ENCODE measurements at regions not wholly inside any gene's neighbourhood (a gene's known extent, or its start where the extent isn't known, plus 50 kb on each side); places are given as distances from the start of the nearest gene placed in this dataset.

GRCh38 chr14:44712024-44712815, 205.1 kb upstream of the FSCB start:
- no peak for DNase-seq (ENCODE audit: low spot score)

- no peak for DNase-seq (ENCODE audit: low spot score)
These were observed 194.6 kb upstream of the FSCB start for GRCh38 chr14:44701563-44702263.

GRCh38 chr14:44700694-44701093, 193.6 kb upstream of the FSCB start:
- no peak for DNase-seq (ENCODE audit: low spot score)

- DNase-seq (ENCODE audit: low spot score), result peak; percentile 31
These were observed 193.1 kb upstream of the FSCB start for GRCh38 chr14:44700184-44700583.

GRCh38 chr14:44699391-44699790, 192.3 kb upstream of the FSCB start:
- no peak for DNase-seq (ENCODE audit: low spot score)

GRCh38 chr14:44669496-44669895, 162.4 kb upstream of the FSCB start:
- DNase-seq (ENCODE audit: low spot score), result no peak

- no peak for DNase-seq (ENCODE audit: low spot score)
These were observed 156.1 kb upstream of the FSCB start for GRCh38 chr14:44663136-44663535.

GRCh38 chr14:44662250-44662891, 155.3 kb upstream of the FSCB start:
- no peak for DNase-seq (ENCODE audit: low spot score)

- no peak for DNase-seq (ENCODE audit: low spot score)
These were observed 151.3 kb upstream of the FSCB start for GRCh38 chr14:44658389-44658696.

GRCh38 chr14:44657696-44658388, 150.8 kb upstream of the FSCB start:
- peak; percentile 22 for DNase-seq (ENCODE audit: low spot score)

- no peak for DNase-seq (ENCODE audit: low spot score)
These were observed 150.1 kb upstream of the FSCB start for GRCh38 chr14:44657203-44657602.

- DNase-seq (ENCODE audit: low spot score), result no peak
These were observed 147.5 kb upstream of the FSCB start for GRCh38 chr14:44654591-44654990.

- DNase-seq (ENCODE audit: low spot score), result no peak
These were observed 146.6 kb upstream of the FSCB start for GRCh38 chr14:44653641-44654040.

- no peak for DNase-seq (ENCODE audit: low spot score)
These were observed 145.6 kb upstream of the FSCB start for GRCh38 chr14:44652640-44653039.

- no peak for DNase-seq (ENCODE audit: low spot score)
These were observed 142.0 kb upstream of the FSCB start for GRCh38 chr14:44649061-44649460.

GRCh38 chr14:44640416-44640815, 133.3 kb upstream of the FSCB start:
- DNase-seq (ENCODE audit: low spot score), result no peak

GRCh38 chr14:44639781-44640385, 132.8 kb upstream of the FSCB start:
- DNase-seq (ENCODE audit: low spot score), result no peak

GRCh38 chr14:44634692-44635091, 127.6 kb upstream of the FSCB start:
- DNase-seq (ENCODE audit: low spot score), result no peak

GRCh38 chr14:44626423-44626822, 119.3 kb upstream of the FSCB start:
- DNase-seq (ENCODE audit: low spot score), result no peak

GRCh38 chr14:44625098-44625497, 118.0 kb upstream of the FSCB start:
- no peak for DNase-seq (ENCODE audit: low spot score)

GRCh38 chr14:44620121-44621019, 113.3 kb upstream of the FSCB start:
- no peak for DNase-seq (ENCODE audit: low spot score)
